ENCODE measurements at regions not wholly inside any gene's neighbourhood (a gene's known extent, or its start where the extent isn't known, plus 50 kb on each side); places are given as distances from the start of the nearest gene placed in this dataset.

DNA sequence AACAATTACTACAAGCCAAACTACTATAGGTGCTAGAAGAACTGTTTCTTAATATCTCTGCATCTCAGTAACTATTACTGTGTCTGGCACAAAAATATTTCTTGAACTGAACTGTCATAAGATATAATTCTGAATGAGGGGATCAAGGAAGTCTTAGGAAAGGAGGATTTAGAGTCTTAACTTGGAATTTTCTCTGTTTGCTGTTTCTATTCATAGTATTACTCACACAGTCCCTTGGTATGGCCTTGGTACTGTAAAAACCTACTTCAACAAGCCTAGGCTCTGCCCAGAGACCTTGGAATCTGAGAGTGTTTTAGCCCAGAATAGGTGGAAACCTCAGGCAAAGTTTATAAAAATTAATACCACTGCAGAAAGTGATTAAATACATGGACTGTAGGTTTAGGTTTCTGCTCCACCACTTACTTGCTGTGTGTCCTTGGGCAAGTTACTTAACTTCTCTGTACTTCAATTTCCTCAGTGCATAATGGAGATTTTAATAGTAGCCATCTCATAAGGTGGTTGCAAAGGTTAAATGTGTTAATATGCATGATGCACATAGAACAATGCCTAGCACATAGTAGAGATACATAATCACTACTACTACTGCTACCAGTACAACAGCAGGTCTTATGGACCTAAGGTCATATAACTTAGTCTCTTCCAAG, 87.4 kb upstream of the NFIA start:
- Histone ChIP-seq H3K9me3 (ENCODE audit: low read length) (no peaks in the 10 kb centered on the region), H3K9me2 (ENCODE audit: insufficient read depth, low read length) (no peaks in the 10 kb centered on the region), H3K36me3 (ENCODE audit: insufficient read depth, low read length) (no peaks in the 10 kb centered on the region), H3K27ac (ENCODE audit: low read length) (no peak overlapping the region), H3K4me3 (ENCODE audit: low read length) (no peak overlapping the region), H3K4me2 (ENCODE audit: low read length) (no peak overlapping the region), H3K27me3 (ENCODE audit: insufficient read depth, low read depth, low read length) (no peaks in the 10 kb centered on the region), H2AFZ (ENCODE audit: low read depth, low read length) (no peak overlapping the region), H3K9ac (ENCODE audit: low read length) (no peak overlapping the region), H4K20me1 (ENCODE audit: insufficient read depth) (no peaks in the 10 kb centered on the region), H3K79me2 (replicated peaks; ENCODE audit: insufficient read depth, low read length) (no peaks in the 10 kb centered on the region), H3F3A (ENCODE audit: insufficient read depth, low read length, poor library complexity, severe bottlenecking) (no peaks in the 10 kb centered on the region)
- TF ChIP-seq TAF1 (IDR thresholded peaks at IDR 0.05; ENCODE audit: low read depth) (no peak), EP300 (conservative IDR thresholded peaks at IDR 0.05; ENCODE audit: poor library complexity, severe bottlenecking) (no peak)

DNA sequence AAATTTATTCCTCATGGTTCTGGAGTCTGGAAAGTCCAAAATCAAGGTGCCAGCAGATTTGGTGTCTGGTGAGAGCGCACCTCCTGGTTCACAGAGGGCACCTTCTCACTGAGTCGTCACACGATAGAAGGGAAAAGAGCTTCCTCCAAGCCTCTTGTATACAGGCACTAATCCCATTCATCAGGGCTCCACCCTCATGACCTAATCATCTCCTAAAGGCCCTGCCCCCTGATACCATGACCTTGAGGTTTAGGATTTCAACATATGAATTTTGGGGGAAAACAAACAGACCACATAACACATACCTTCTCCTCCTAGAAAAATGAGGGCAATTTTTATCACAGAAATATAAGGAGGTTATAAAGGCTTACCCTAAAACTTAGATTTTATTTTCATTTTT, 88.0 kb upstream of the NFIA start:
- no peaks in the 10 kb centered on the region for H3K9me3 ChIP-seq (ENCODE audit: low read length)
- H3K36me3 ChIP-seq (ENCODE audit: insufficient read depth, low read length), result no peaks in the 10 kb centered on the region
- H4K20me1 ChIP-seq (ENCODE audit: insufficient read depth), result no peaks in the 10 kb centered on the region
- H3K9me2 ChIP-seq (ENCODE audit: insufficient read depth, low read length), result no peaks in the 10 kb centered on the region
- no peak overlapping the region for H3K27ac ChIP-seq (ENCODE audit: low read length)
- no peaks in the 10 kb centered on the region for H3F3A ChIP-seq (ENCODE audit: insufficient read depth, low read length, poor library complexity, severe bottlenecking)
- no peak overlapping the region for H3K4me2 ChIP-seq (ENCODE audit: low read length)
- no peak overlapping the region for H3K9ac ChIP-seq (ENCODE audit: low read length)
- H3K79me2 ChIP-seq (replicated peaks; ENCODE audit: insufficient read depth, low read length), result no peaks in the 10 kb centered on the region
- H3K4me3 ChIP-seq (ENCODE audit: low read length), result no peak overlapping the region
- no peaks in the 10 kb centered on the region for H3K27me3 ChIP-seq (ENCODE audit: insufficient read depth, low read depth, low read length)
- no peak overlapping the region for H2AFZ ChIP-seq (ENCODE audit: low read depth, low read length)
- TF ChIP-seq EP300 (conservative IDR thresholded peaks at IDR 0.05; ENCODE audit: poor library complexity, severe bottlenecking), result no peak
- TF ChIP-seq REST (IDR thresholded peaks at IDR 0.05; ENCODE audit: borderline replicate concordance), result no peak
- TF ChIP-seq EZH2 (IDR thresholded peaks at IDR 0.05; ENCODE audit: borderline replicate concordance, insufficient read depth, low read length, poor library complexity, severe bottlenecking), result no peak
- no peak for TF ChIP-seq TAF1 (IDR thresholded peaks at IDR 0.05; ENCODE audit: low read depth)
- TF ChIP-seq POLR2AphosphoS5 (IDR thresholded peaks at IDR 0.05), result no peak
- TF ChIP-seq, protein P1, sequence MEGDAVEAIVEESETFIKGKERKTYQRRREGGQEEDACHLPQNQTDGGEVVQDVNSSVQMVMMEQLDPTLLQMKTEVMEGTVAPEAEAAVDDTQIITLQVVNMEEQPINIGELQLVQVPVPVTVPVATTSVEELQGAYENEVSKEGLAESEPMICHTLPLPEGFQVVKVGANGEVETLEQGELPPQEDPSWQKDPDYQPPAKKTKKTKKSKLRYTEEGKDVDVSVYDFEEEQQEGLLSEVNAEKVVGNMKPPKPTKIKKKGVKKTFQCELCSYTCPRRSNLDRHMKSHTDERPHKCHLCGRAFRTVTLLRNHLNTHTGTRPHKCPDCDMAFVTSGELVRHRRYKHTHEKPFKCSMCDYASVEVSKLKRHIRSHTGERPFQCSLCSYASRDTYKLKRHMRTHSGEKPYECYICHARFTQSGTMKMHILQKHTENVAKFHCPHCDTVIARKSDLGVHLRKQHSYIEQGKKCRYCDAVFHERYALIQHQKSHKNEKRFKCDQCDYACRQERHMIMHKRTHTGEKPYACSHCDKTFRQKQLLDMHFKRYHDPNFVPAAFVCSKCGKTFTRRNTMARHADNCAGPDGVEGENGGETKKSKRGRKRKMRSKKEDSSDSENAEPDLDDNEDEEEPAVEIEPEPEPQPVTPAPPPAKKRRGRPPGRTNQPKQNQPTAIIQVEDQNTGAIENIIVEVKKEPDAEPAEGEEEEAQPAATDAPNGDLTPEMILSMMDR (IDR thresholded peaks at IDR 0.05; ENCODE audit: poor library complexity, severe bottlenecking), result no peak
- no peak for TF ChIP-seq RAD21 (conservative IDR thresholded peaks at IDR 0.05)
- no peak for TF ChIP-seq SMC3 (conservative IDR thresholded peaks at IDR 0.05; ENCODE audit: poor library complexity)
- TF ChIP-seq MXI1 (conservative IDR thresholded peaks at IDR 0.05; ENCODE audit: poor library complexity, severe bottlenecking), result no peak
